ENCODE measurements at regions not wholly inside any gene's neighbourhood (a gene's known extent, or its start where the extent isn't known, plus 50 kb on each side); places are given as distances from the start of the nearest gene placed in this dataset.

- RAD21 ChIA-PET (ENCODE audit: low non-redundant PET in 1 of 2, low total read pairs in 2 of 2, uncharacterized antibody in 2 of 2, unreplicated experiment in 2 of 2) = interaction anchor here in 1 of 2 experiments (0.6 kb wide), 1 partner anchor 506 kb away, joined by 3 read pairs; no protein-coding TSS in a partner anchor
Measured at GRCh38 chr19:14265290-14266036, 59.5 kb upstream of the ADGRL1 start.

More at GRCh38 chr19:14265290-14266036, 59.5 kb upstream of the ADGRL1 start:
- no peak overlapping the region for H3K4me3 ChIP-seq (replicated peaks in 1 of 2; ENCODE audit: low read depth in 1 of 2, low read length in 2 of 2)
- no peak for TF ChIP-seq JUND (IDR thresholded peaks at IDR 0.05)
- TF ChIP-seq CBX3 (IDR thresholded peaks at IDR 0.05; ENCODE audit: low read depth) = no peak
- no peak for TF ChIP-seq RAD21 (IDR thresholded peaks at IDR 0.05; ENCODE audit: low read depth)
- TF ChIP-seq ZBTB33 (IDR thresholded peaks at IDR 0.05; ENCODE audit: extremely low read depth, insufficient replicate concordance, low read length) = no peak
- no peak for TF ChIP-seq FOSL1 (IDR thresholded peaks at IDR 0.05; ENCODE audit: low read depth)
- TF ChIP-seq REST (IDR thresholded peaks at IDR 0.05; ENCODE audit: low read depth) = no peak
- no peak for TF ChIP-seq EZH2 (IDR thresholded peaks at IDR 0.05)
- no peak for TF ChIP-seq SP1 (IDR thresholded peaks at IDR 0.05; ENCODE audit: low read depth)
- TF ChIP-seq TCF7L2 (IDR thresholded peaks at IDR 0.05; ENCODE audit: borderline replicate concordance, extremely low read depth, insufficient read depth, insufficient read length) = no peak
- no peak for TF ChIP-seq POLR2A (IDR thresholded peaks at IDR 0.05; ENCODE audit: borderline replicate concordance, extremely low read depth, insufficient read depth, insufficient read length)
- TF ChIP-seq CEBPB (IDR thresholded peaks at IDR 0.05; ENCODE audit: low read depth) = no peak
- no peak for TF ChIP-seq MAX (IDR thresholded peaks at IDR 0.05)
- TF ChIP-seq YY1 (IDR thresholded peaks at IDR 0.05; ENCODE audit: extremely low read depth, insufficient replicate concordance, low read depth, low read length) = no peak
- no peak for TF ChIP-seq EGR1 (IDR thresholded peaks at IDR 0.05; ENCODE audit: low read depth)
- no peak for TF ChIP-seq ZNF274 (IDR thresholded peaks at IDR 0.05; ENCODE audit: low read depth, low read length)
- no peak for TF ChIP-seq CTCF (IDR thresholded peaks at IDR 0.05 in 2 of 3, conservative IDR thresholded peaks at IDR 0.05 in 1 of 3; ENCODE audit: borderline replicate concordance in 1 of 3, insufficient read depth in 1 of 3, low read depth in 2 of 3, low read length in 2 of 3)
- TF ChIP-seq SIN3A (IDR thresholded peaks at IDR 0.05; ENCODE audit: low read depth) = no peak
- TF ChIP-seq ZFX (IDR thresholded peaks at IDR 0.05) = no peak
- TF ChIP-seq SRF (IDR thresholded peaks at IDR 0.05; ENCODE audit: low read depth) = no peak
- no peak for TF ChIP-seq EZH2phosphoT487 (IDR thresholded peaks at IDR 0.05; ENCODE audit: borderline replicate concordance)
- intact Hi-C loops (cut with micrococcal nuclease) = loop anchor here (2.0 kb wide), 1 partner anchor 77 kb away; no protein-coding TSS in a partner anchor
- no peaks in the 10 kb centered on the region for H3K27me3 ChIP-seq (ENCODE audit: insufficient read depth, low read length)
- no peak overlapping the region for H2AFZ ChIP-seq (ENCODE audit: low read depth, low read length, poor library complexity, severe bottlenecking)
- BruUV-seq (replicated peaks) = no TSS peak
- no peaks in the 10 kb centered on the region for H3K9me3 ChIP-seq (ENCODE audit: control insufficient read depth in 1 of 2, insufficient read depth in 1 of 2, low read depth in 1 of 2, low read length in 2 of 2)
- no peak overlapping the region for H3K9ac ChIP-seq (ENCODE audit: low read length)
- ChIA-PET CTCF (no interaction called here), POLR2A (no interaction called here)
- no peak overlapping the region for H3K4me2 ChIP-seq (ENCODE audit: low read length)
- no peak overlapping the region for H3K27ac ChIP-seq (ENCODE audit: low read depth, low read length)
- no peaks in the 10 kb centered on the region for H3K9me2 ChIP-seq (ENCODE audit: insufficient read depth)
- H3K79me2 ChIP-seq (ENCODE audit: insufficient read depth, low read length) = no peaks in the 10 kb centered on the region
- no peak for DNase-seq (ENCODE audit: low read depth, low spot score)
- H3K36me3 ChIP-seq (ENCODE audit: control insufficient read depth in 1 of 2, insufficient read depth in 2 of 2, low read length in 2 of 2) = no peaks in the 10 kb centered on the region
- H4K20me1 ChIP-seq (ENCODE audit: insufficient read depth) = no peaks in the 10 kb centered on the region
- no peaks in the 10 kb centered on the region for H3K4me1 ChIP-seq (ENCODE audit: control insufficient read depth in 1 of 2, insufficient read depth in 2 of 2, low read length in 2 of 2)
- ATAC-seq = no peak

All from HCT116 (cell line).